UCSD-AML1 (cell line): ENCODE measurements at regions not wholly inside any gene's neighbourhood (a gene's known extent, or its start where the extent isn't known, plus 50 kb on each side); places are given as distances from the start of the nearest gene placed in this dataset.
"Not testable (repeated sequence)": the region's sequence is repeated elsewhere in the genome, so short reads cannot be mapped to it uniquely, and the experiment has no call there.

Source experiments
- DNase-seq: peaks from one replicate; lab custom pipeline; 2025; ENCODE audit not compliant: unreplicated experiment; lab: John Stamatoyannopoulos, UW

DNA sequence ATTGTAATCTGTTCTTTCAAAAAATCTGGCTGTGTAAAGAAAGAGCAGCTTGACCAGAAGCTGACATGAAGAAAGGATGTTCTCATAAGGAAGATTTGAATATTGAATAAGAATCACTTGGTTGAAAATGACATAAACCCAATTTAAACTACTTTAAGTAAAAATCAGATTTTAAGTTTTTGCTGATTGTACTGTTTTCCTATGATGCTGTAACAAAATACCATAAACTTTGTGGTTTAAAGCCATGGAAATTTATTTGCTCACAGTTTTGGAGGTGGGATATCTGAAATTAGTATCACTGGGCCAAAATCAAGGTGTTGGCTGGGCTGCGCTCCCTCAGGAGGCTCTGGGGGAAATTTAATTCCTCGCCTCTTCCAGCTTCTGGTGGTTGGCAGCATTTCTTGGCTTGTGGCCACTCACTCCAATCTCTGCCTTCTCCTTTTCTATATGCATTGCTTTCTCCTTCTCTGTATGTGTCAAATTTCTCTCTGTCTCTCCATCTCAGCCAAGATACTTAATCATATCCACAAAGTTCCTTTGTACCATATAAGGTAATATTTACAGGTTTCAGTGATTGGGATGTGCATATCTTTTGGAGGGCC, 141.2 kb upstream of the ZFP64 start:
- DNase-seq, result no peak

DNA sequence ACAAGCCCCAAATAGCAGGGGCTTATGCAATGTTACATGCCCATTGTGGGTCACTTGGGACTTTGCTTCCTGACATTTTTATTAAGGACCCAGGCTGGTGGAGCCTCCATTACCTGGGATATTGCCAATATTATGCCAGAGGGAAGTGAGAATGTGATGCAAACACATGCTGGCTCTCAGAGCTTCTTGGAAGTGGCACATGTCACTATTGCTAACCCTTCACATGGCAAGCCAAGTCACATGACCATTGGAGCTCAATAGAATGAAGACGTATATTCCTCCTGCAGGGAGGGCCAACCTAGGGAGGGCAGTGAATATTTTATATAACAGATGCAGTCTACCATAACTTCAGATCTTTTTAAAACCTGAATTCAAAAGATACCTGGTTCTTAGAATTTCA, 140.7 kb upstream of the ZFP64 start:
- no peak for DNase-seq

DNA sequence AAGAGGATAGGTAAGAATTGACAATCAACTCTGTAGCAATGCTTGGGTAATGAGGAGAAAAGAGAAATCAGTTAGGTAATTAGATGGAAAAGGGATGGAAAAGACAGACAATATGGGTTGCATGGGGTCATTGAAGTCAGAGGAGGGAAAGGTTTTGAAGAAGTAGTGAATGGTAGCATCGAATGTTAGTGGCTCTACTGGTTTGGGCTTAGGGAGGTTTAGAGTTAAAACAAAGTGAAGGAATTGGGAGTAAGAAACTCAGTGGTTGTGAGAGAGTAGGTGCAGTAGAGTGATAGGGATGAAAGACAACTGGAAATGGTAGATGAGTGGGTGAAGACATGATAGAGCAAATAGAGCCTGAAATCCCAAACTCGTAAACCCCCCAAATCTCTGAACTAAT, 140.1 kb upstream of the ZFP64 start:
- no peak for DNase-seq

DNA sequence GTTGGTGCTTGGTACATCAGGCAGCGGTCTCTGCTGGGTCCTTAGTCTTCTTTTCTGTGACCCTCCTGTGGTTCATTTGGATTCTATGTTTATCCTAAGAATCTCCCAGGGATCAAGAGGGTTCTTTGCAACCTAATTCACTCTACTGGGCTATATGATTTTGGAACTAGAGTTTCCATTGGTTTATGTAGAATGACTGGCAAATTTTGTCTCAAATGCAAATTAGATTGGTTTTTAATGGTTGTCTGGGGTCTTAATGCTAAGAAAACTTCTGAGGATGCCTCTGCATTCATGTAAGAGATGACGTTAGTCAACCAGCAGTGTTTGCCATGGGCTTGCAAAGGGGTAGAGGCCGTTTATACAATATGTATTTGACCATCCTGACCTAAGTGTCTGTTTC, 129.8 kb upstream of the ZFP64 start:
- no peak for DNase-seq

DNA sequence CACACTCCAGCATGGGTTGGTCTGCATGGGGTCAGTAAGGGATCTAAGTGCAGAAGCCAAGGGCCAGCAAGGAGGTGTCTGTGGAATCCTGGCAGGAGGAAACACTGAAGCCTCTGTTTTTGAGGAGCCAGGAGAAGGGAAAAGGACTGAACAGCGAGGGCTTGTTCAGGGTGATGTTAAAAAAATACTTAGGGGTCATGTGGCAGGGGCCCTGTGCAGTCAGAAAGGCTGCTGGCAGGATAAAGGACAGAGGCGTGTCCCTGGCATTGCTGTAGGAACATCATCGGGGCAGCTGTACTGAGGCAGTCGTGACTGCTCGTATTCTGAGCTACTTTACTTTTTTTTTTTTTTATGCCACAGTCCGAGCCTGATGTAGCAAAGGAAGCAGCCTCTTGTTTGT, 127.1 kb upstream of the ZFP64 start:
- DNase-seq, result no peak

DNA sequence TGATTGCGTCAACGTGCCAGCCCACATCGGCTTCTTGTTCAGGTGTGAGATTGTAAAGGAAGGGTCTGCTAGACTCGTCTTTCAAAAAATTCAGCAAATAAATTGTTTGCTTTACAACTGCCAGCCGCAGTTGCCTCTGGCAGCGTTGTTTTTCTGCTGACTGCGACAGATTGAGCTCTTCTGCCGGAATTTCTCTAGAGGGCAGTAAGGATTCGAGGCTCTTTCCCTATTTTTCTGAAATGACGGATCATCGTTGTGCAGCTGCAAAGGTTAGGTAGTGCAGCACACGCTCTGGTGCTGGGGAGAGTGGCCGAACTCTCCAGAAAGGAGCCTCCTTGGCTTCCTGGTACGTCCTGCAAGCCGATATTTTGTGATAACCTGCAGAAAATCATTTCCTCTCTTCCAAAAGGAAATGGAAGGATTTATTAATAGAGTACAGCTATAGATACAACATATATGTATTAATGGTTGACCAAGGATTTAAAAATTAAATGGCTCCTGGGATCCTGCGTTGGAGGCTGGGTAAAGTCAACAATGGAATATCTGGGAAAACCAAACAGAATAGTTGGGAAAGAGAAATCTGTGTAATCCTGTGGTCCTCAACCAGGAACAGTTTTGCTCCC, 121.9 kb upstream of the ZFP64 start:
- DNase-seq, result no peak

DNA sequence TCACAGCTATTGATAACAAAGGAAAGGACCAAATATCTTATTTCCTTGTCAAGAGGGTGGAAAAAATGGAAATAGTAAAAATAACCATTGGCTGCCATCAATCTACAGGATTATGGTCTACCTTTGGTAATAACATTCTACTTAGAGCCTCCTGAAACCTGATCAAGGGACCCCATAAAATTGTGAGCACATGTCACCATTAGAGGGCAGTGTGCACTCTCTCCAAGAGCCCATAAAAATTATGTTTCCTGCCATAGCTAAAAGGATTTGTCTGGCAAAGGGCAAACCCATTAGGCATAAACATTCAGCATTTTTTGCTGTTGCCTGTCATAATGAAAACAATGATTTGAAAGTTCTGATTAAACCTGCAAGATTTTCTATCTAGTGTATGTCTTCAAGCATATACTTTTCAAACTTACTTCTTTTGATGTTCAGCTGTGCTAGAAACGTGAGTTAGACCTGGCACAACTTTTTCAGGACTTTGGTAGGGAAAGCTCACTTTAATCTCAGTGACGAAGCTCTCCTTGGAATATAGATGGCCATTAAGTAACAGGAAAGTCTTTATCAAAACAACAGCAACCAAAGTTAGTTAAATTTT, 120.7 kb upstream of the ZFP64 start:
- no peak for DNase-seq

DNA sequence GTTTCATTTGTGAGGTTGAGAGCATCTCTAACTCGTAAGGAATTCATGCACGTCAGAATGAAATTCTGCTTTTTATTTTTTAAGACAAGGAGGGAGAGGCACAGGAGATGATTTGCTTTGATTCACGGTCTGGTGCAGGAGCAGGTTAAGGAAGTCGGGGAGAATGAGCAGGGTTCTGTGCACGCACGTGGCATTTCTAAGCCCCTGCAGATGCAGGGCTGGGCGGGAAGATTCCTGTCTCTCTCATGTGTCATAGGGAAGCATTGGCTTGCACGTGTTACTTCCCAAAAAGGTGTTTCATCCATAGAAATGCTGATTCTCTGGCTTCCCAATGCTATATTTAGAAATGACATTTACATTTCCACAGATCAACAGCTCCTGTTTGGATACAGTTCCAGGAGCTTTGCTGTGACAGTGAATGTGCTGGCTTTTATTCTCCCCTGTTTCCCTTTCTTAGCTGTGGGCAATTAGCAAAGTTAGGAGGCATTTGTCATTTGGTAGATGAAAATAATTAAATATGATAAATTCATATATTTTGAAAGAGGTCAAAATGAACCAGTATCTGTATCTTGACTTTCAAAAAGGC, 119.7 kb upstream of the ZFP64 start:
- no peak for DNase-seq

DNA sequence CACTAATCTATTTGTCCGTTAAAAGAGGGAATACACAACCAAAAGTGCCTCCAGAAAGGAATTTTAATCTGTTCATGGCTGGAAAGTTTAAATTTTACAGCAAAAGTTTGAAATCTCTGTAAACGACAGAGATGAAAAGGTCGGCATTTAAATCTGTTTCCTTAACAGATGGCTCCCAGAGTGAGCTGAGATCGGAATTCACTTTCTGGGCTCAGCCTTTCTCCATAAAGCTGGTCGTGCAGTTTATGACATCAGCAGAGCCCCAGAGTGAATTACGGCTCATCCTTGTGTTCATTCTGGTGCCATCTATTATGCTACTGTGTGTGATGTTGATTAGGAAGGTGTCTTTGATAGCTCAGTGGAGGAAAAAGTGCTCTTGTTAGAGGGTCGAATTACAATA, 117.6 kb upstream of the ZFP64 start:
- DNase-seq, result no peak

DNA sequence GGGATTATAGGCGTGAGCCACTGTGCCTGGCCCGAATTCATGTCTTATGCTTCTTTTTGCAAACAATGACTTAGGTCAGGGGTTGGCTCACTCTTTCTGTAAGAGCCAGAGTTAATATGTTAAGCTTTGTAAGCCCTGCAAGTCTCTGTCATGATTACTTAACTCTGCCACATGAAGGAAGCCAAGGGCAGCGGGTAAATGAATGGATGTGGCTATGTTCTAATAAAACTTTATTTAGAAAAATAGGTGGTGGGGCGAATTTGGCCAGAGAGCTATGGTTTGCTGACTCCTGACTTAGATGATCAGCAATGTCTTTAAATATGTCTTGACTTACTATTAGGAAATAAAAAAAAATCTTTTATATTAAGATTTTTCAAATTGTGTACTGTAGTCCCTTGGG, 114.9 kb upstream of the ZFP64 start:
- no peak for DNase-seq

DNA sequence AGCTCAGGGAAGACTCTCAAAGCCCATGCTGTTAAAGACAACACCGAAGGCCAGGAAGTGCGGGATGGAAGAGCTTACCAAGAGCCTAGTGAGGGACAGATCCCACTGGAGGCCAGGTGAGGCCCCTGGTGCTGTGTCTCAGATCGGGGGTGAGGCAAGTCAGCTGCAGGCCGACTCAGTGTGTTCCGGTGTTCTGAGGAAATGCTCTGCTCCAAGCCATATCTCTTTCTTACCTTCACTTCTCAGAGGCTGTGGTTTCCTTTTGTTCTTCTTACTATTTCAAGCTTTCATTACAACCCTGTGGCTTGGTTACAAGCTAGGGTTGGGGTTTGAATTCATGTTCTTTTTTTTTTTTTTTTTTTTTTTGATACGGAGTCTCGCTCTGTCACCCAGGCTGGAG, 114.3 kb upstream of the ZFP64 start:
- no peak for DNase-seq

DNA sequence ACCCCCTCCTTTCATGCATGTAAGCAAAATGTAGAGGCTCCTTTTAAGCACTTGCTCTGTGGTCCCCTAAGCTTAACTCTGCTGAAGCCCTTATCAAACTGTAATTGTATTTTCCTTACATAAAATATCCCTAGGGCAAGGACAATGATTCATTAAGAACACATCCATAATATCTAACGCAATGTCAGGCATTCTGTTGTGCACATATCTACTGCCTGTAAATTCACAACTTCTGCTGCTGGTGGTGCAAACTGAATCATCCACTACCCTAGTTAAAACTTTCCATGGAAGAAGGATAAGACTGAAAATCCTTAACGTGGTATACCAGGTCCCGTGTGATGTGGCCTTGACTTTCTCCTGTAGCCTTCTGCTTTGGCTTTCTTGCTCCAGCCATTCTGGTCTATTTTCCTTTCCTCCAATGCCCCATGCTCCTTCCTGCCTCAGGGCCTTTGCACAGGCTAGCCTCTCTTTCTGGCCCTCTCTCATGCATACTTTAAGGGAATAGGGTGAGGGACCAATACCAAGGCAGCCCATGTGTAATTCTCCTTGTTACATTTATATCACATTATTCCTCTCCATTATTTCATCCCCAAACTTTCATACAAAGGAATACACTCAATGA, 113.6 kb upstream of the ZFP64 start:
- no peak for DNase-seq

DNA sequence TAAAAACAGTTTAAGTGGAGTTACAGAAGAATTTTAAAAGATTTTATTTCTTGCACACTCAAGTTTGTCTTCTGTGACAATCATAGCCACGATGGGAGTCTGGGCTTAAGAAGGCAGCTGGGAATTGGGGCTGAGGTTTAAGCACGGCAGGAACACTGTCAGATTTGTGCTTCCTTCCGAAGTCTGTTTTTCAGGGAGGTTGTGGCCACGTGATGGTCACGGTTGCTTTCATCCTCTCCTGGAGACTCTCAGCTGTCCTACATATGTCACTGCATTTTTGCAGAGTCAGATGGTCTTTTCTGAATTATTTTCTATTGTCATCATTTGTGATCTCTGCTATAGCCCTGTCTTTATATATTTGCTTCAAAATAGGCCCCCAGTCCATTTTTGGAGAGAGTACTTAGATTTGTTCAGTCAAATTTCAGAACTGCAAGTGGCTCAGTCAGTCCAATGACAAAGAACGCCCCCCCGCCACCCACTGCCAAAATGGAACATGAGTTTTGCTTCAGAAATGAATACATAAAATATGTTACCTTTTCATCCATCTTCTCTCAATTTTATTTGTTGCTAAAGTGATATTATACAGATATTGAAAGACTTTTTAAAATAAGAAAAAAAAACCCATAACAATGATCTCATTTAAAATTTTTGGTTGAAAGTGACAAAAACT, 111.8 kb upstream of the ZFP64 start:
- DNase-seq, result no peak

DNA sequence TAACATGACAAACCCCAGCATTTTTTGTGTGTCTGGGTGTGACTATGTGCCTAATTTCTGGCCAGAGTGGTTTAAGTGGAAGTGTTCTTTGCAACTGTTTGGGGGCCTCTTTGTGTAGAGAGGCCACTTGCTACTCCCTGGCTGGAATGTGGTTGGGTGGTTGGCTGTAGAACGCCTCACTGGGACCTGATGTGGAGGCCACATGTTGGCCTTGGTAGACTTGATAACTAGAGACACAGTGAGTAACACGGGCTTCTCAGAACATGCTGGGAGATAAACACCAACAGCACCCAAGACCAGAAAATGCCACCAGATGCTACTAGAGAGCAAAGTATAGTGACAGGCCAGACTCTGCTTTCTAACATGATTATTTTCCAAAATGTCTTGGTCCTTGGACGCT, 111.2 kb upstream of the ZFP64 start:
- no peak for DNase-seq

DNA sequence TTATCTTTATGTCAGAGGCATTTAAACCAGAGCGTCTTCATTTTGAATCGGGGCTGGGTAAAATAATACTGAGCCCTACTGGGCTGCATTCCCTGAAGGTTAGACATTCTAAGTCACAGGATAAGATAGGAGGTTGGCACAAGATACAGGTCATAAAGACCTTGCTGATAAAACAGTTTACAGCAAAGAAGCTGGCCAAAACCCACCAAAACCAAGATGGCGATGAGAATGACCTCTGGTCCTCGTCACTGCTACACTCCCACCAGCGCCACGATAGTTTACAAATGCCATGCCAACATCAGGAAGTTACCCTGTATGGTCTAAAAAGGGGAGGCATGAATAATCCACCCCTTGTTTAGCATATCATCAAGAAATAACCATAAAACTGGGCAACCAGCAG, 110.5 kb upstream of the ZFP64 start:
- not testable (repeated sequence) for DNase-seq

DNA sequence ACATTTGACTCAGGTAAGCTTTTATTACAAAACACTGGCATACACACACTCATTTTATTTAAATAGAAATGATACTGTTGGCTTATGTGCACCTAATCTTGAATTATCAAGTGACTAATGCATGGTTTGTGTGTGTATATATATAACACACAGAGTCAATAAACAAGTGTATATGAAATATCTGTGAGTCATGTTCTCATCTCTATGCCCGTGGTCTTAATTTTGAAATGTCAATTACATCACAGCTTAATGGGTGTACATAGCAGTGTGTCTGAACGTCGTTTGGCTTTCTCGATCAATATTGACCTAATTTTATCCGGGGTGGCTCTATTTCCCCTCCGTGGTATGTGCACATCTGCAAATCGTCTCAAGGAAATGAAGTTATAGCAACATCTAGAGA, 104.0 kb upstream of the ZFP64 start:
- no peak for DNase-seq

DNA sequence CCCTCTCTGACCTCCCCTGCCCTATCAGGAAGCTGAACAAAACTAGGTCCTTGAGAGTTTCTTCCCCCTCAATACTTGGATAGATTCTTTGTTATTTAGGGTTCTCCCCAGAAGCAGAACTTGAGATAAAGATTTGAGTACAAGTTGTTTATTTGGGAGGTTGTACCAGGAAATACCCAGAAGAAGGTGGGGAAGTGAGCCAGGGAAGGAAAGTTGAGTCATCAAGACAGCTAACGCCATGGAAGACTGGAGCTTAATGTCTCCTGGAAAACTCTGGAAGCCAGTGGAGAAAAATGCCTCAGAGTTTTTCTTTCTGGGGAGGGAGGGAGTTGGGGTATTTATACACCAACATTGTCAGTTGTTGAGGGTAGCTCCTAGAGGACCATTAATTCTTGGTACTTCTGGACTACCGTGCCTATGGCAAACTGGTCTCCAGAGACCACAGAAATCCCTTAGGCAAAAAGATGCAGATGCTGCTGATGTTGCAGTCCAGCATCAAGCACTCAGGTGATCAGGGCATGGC, 102.6 kb upstream of the ZFP64 start:
- no peak for DNase-seq

DNA sequence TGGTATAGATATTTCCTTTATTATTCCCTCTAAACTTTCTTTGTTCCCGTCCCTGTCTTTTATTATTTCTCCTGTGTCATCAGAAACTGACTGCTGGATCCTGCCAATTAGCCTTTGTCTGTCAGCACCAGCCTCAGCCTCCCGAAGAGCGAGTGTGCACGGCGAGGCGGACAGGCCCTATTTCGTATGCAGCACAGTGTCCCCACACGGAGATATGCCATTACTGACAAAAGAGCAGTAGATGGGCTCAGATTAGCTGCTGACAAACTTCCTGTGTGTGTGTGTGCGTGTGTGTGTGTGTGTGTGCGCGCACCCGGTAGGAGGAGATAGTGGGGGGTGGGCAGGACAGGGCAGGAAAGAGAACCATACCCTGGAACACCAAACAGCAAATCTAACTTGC, 99.5 kb upstream of the ZFP64 start:
- DNase-seq, result no peak

DNA sequence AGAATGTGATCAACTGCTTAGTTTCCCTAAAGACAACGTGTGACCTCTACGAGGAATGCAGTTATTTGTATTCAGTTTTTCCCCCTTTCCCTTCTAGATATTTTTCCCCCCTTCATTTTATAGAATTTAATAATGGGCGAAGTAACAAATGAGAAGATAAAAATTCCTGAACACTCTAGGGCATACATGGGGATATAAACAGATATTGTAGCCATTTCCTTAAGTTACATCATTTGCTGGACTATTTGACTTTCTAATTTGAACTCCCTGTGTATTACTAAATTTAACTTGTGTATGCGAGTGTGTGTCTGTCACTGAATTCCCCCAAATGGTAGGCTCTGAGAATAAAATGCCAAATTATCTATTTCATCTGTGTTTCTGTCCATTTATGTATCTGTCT, 99.0 kb upstream of the ZFP64 start:
- no peak for DNase-seq

DNA sequence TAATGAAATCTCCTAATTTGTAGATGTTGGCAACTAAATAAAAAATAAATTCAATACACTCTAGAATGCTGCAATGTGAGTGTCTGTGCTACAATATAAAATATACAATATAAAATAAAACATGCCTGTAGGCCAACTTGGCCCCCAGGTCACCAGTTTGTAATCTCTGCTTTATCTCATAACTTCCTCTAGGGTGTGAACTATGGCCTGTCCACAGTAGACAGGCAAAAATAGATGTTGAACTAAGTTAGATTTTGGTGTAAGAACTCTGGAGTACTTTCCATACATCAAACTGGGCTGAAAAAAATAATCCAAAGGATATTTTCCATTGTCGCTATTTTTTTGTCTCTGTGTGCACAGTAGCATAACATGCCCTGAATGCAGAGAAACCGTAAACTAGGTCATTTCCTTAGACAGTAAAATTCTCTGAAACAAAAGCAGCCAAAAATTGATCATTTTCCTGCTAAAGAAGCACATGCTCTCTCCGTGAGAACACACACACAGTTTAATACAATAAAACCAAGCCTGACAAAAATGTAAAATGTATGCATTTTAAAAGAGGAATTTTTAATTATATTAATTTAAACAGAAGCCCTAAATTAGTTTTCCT, 98.5 kb upstream of the ZFP64 start:
- no peak for DNase-seq

DNA sequence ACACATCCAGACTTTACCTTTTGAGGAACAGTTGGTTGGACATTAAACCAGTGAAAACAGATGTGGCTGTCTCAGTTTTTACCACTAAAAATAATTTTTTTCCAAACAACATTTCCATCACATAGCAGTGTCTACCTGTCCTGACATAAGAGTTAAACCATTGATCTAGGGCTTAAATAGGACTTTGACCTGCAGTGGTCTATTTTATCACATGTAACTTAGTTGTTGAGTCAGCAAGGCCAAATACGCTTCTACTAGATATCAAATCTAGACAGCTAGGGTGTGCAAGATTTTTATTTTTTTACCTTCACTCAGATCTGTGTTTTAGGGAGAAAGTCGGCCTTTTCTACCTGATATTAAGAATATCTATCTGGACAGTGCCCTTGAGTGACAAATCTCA, 88.8 kb upstream of the ZFP64 start:
- no peak for DNase-seq
